ENCODE measurements at regions not wholly inside any gene's neighbourhood (a gene's known extent, or its start where the extent isn't known, plus 50 kb on each side); places are given as distances from the start of the nearest gene placed in this dataset.

DNA sequence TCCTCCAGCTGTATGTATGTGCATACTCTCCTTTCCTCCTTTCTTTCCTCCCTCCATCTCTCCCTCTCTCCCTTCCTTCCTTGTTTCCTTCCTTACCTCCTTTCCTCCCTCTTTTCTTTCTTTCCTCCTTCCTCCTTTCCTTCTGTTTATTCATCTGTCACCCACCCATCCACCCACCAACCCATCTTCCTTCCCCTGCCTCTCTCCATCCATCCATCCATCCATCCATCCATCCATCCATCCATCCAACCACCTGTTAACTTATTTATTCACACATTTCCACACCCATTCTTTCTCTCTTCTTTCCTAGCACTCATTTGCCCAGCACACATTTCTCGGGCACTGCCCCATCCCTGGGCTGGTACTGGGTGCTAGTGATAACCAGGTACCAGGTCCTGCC, 443.9 kb downstream of the MIAT start:
- DNase-seq (ENCODE audit: low read depth): no peak
- no peak overlapping the region for H3K4me3 ChIP-seq (ENCODE audit: low read depth, low read length)
- TF ChIP-seq, protein P1, sequence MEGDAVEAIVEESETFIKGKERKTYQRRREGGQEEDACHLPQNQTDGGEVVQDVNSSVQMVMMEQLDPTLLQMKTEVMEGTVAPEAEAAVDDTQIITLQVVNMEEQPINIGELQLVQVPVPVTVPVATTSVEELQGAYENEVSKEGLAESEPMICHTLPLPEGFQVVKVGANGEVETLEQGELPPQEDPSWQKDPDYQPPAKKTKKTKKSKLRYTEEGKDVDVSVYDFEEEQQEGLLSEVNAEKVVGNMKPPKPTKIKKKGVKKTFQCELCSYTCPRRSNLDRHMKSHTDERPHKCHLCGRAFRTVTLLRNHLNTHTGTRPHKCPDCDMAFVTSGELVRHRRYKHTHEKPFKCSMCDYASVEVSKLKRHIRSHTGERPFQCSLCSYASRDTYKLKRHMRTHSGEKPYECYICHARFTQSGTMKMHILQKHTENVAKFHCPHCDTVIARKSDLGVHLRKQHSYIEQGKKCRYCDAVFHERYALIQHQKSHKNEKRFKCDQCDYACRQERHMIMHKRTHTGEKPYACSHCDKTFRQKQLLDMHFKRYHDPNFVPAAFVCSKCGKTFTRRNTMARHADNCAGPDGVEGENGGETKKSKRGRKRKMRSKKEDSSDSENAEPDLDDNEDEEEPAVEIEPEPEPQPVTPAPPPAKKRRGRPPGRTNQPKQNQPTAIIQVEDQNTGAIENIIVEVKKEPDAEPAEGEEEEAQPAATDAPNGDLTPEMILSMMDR (IDR thresholded peaks at IDR 0.05; ENCODE audit: low read depth, low read length, missing control alignments): no peak

GRCh38 chr22:27104449-27104848, 447.1 kb downstream of the MIAT start:
- no peak overlapping the region for H3K4me3 ChIP-seq (ENCODE audit: low read depth, low read length)
- DNase-seq (ENCODE audit: low read depth): no peak
- TF ChIP-seq, protein P1 (IDR thresholded peaks at IDR 0.05; ENCODE audit: low read depth, low read length, missing control alignments): no peak

- no peak overlapping the region for H3K4me3 ChIP-seq (ENCODE audit: low read depth, low read length)
- no peak for DNase-seq (ENCODE audit: low read depth)
- TF ChIP-seq, protein P1 (IDR thresholded peaks at IDR 0.05; ENCODE audit: low read depth, low read length, missing control alignments): no peak
These were observed 448.0 kb downstream of the MIAT start for GRCh38 chr22:27105142-27106025.

- TF ChIP-seq, protein P1 (IDR thresholded peaks at IDR 0.05; ENCODE audit: low read depth, low read length, missing control alignments): no peak
- no peak overlapping the region for H3K4me3 ChIP-seq (ENCODE audit: low read depth, low read length)
- no peak for DNase-seq (ENCODE audit: low read depth)
These were observed 449.6 kb downstream of the MIAT start for GRCh38 chr22:27106985-27107384.

GRCh38 chr22:27107386-27107785, 450.0 kb downstream of the MIAT start:
- TF ChIP-seq, protein P1 (IDR thresholded peaks at IDR 0.05; ENCODE audit: low read depth, low read length, missing control alignments): no peak
- DNase-seq (ENCODE audit: low read depth): no peak
- no peak overlapping the region for H3K4me3 ChIP-seq (ENCODE audit: low read depth, low read length)

DNA sequence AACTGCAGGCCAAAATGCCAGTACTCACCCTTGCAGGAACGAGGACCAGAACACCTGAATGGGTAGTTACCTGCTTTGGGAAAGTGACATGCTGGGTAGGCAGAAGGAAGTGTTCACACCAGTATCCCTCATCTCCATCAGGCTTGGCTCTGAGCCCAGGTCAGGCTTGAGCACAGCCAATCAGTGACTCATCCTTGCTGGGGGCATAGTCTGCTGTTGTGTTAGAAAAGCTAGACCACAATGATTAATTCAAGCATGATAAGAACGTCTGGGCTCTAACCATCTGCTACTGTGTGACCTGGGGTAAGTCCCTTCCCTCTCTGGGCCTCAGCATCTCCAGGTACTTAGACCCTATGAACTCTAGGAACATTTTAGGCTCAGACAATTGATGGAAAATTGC, 450.4 kb downstream of the MIAT start:
- no peak for DNase-seq (ENCODE audit: low read depth)
- H3K4me3 ChIP-seq (ENCODE audit: low read depth, low read length): no peak overlapping the region
- TF ChIP-seq, protein P1 (IDR thresholded peaks at IDR 0.05; ENCODE audit: low read depth, low read length, missing control alignments): no peak
